ENCODE measurements at regions not wholly inside any gene's neighbourhood (a gene's known extent, or its start where the extent isn't known, plus 50 kb on each side); places are given as distances from the start of the nearest gene placed in this dataset.
A peak's percentile ranks its signal among the peaks of the same experiment; 100 is the strongest.
"Not testable (repeated sequence)": the region's sequence is repeated elsewhere in the genome, so short reads cannot be mapped to it uniquely, and the experiment has no call there.

DNA sequence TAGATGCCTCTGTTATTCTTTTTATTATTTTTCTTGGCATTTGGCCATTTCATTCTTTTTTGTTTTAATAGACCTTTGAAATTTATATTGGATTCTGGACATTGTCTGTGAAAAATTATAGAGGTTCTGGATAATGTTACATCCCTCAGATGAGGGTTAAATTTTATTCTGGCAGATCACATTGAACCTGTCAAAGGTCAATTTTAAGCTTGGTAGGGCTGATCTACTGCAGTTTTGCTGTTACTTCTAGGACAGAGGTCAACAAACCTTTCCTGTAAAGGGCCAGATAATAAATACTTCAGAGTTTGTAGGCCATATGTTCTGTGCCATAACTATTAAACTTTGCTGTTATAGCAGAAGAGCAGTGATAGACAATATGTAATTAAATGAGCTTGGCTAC is 318.9 kb upstream of the DPPA4 start:
- no peak for DNase-seq (ENCODE audit: low read depth)

GRCh38 chr3:109678600-109678999 is 341.3 kb upstream of the DPPA4 start:
- no peak for DNase-seq (ENCODE audit: low read depth)

DNA sequence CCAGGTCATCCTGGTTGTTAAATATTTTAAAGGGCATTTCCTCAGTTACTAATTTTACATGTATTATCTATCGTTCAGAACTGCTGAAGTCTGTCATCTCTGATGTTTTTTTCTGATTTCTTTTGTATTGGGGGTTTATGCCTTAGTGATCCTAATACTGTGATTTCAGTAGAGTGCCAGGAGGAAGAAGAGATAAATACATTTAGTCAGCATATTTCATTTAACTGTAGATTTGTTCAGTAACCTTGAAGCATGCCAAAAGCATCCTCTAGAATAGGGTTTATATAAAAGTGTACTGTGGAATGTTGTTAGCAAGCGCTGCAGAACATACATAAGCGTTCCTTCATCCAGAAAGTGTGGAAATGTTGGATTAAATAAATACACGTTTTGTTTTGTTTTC is 342.3 kb upstream of the DPPA4 start:
- DNase-seq (ENCODE audit: low read depth), result no peak

DNA sequence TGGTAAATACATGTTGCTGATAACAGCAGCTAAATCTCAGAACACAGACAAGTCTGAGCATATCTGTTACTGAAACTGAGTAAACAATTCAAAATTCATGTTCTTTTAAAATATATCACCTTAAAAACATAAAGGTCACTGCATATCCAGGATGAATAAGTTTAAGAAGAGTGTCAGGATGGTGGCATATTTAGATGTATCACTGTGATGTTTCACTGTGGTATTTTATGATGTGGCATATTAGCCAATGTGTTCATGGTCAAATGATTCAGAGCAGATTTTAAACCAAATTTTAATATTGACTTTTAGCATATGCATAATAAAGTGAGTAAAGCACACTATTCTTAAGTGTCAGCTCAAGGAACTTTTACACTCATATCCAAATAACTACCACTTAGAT is 346.4 kb upstream of the DPPA4 start:
- no peak for DNase-seq (ENCODE audit: low read depth)

GRCh38 chr3:109685084-109686079 is 348.0 kb upstream of the DPPA4 start:
- peak; percentile 99 for DNase-seq (ENCODE audit: low read depth)

GRCh38 chr3:109687626-109688025 is 350.3 kb upstream of the DPPA4 start:
- DNase-seq (ENCODE audit: low read depth), result peak; percentile 91

- no peak for DNase-seq (ENCODE audit: low read depth)
Measured at GRCh38 chr3:109696932-109697331, 359.6 kb upstream of the DPPA4 start.

DNA sequence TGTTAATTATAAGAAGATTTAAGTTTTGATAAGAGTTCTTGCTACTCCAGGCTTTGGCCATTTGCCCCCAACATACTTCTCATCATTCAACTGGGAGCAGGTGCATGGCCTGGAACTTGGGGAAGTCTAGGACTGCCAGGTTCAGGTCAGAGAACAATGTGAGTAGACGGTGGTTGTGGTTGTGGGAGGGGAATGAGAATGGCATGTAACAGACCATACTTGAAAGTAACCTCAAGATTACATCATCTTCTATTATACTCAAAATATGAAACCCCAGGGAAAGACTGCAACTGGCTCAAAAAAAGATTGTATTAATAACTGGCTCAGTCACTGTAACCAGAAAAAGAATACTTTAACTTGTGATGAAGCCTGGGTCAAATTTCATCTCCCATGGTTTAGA is 364.9 kb upstream of the DPPA4 start:
- peak; percentile 78 for DNase-seq (ENCODE audit: low read depth)

- no peak for DNase-seq (ENCODE audit: low read depth)
Measured at GRCh38 chr3:109702976-109703375, 365.6 kb upstream of the DPPA4 start.

- not testable (repeated sequence) for DNase-seq (ENCODE audit: low read depth)
Measured at GRCh38 chr3:109705133-109705532, 367.8 kb upstream of the DPPA4 start.

DNA sequence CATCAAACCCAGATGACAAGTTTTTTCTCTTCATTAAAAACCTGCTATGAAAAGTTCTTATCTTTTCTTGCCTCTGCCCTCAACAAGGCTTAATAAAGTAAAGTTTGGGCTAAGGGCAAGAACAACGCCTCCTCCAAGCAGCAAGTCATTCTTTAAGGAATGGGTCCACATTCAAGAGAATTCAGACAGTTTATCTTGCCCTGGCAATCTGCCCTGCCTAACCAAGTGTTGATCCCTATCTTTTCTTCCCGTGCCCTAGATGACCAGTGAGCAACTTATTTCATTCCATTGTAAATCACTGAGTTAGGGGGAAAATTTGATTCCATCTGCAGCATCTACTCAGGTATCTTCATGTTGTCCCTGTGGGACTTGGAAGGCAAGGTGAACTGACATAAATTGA is 370.3 kb upstream of the DPPA4 start:
- DNase-seq (ENCODE audit: low read depth), result no peak

DNA sequence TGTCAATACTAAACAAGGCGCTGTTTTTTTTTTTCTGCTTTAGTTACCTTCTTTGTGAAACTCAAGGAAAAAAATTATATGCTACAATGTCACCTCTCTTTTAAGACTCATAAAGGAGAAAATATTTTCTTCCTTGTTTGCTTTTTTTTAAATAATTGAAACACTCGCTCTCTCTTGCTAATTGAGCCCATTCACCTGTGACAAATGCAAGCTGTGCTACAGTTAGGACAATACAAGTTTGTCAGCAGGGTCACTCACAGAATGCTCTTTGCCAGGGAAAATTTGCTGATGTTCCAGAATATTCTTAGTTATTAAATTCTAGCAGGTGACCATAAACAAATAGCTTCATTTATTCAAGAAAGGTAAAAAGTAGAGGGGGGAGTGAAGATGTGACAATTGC is 375.9 kb upstream of the DPPA4 start:
- no peak for DNase-seq (ENCODE audit: low read depth)

- DNase-seq (ENCODE audit: low read depth), result no peak
Measured at GRCh38 chr3:109715707-109716106, 378.4 kb upstream of the DPPA4 start.

- DNase-seq (ENCODE audit: low read depth), result no peak
Measured at GRCh38 chr3:109718850-109719249, 381.5 kb upstream of the DPPA4 start.

GRCh38 chr3:109728861-109729494 is 391.6 kb upstream of the DPPA4 start:
- DNase-seq (ENCODE audit: low read depth), result no peak

GRCh38 chr3:109731639-109732473 is 394.5 kb upstream of the DPPA4 start:
- peak; percentile 68 for DNase-seq (ENCODE audit: low read depth)

DNA sequence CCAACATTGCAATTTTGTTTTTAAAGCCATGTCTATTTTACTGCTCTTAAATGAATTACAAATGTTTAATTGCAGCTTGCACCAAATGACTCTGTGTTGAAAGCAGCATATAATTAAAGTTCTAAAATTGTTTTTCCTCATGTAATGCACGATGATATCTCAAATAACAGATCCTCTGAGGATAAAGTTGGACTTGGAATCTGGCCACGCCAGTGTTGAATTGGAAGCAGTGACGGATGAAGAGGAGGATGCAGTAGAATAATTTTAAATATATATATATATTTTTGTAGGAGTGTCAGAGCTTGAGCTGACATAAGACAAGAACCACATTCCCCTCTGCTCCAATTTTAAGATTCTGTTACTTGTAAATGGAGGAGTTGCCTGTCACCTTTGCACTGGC is 406.6 kb upstream of the DPPA4 start:
- no peak for DNase-seq (ENCODE audit: low read depth)

GRCh38 chr3:109772520-109772919 is 435.2 kb upstream of the DPPA4 start:
- DNase-seq (ENCODE audit: low read depth), result no peak

DNA sequence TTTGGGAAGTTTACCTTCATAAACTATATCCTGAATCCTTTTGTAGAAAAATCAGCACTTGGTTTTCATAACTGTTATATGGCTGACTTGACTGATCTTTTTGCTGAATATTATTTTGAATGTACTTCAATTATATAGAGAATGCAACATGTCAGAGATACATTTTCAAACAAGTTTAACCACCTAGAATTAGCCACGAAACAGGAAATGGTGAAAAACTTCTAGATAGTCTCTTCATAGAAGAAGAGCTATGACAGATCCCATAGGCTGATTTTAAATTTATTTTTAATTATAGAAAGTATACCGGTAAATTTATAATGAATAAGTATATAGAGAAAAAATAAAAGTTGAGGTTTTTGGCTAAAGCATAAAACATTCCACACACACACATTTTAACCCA is 436.8 kb upstream of the DPPA4 start:
- no peak for DNase-seq (ENCODE audit: low read depth)

DNA sequence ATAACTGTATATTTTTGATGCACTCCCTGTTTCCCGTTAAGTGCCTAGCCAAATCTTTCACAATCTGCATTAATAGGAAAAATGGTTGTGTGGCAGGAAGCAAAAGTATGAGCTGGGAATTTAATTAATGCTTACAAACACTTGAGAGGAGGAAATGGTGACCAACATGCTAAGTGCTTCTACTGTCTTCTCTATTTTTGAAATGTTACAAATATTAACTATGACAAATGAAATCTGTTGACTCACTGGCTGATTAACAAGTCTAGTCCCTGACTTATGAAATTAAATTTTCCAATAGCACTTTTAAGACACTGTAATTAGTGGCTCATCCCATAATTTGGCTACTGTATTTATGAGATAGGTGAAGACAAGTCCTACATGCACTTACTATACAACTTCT is 446.9 kb upstream of the DPPA4 start:
- DNase-seq (ENCODE audit: low read depth), result no peak

DNA sequence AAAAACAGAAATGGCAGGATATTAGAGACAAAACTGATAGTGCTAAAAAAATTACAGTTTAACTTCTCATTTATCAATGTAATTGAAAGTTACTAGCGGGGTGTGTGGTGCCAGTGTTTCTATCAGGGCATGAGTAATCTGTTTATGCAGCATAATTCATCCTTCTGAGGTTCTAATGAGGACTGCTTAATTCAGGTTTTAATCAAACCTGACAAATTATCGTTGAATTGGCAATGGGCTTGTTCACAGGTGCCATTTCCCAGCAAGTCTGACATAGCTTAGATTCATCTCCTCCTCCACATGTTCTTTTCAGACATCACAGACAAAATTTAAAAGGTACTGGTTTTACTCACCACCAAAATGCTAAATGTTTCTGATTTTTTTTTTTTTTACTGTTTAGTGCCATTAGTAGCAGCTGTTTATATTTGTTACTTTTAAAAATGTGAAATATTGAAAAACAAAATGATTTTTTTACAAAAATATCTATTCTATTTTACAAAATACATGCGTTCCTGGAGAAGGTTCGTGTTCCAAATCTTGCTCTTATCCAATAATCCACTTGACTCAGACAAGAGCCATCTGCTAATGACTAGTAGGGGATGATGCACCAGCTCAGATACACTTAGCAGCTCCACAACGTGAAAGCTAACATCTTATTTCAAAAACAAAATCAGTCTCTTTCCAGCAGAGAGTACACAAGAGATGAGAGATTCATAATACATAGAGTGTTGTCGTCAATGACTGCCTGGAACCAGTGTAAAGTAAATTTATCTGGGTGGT is 447.7 kb upstream of the DPPA4 start:
- DNase-seq (ENCODE audit: low read depth), result no peak

GRCh38 chr3:109803274-109803673 is 465.9 kb upstream of the DPPA4 start:
- peak; percentile 2 for DNase-seq (ENCODE audit: low read depth)
